Esophagus squamous epithelium (tissue), 5 donors: ENCODE measurements at regions not wholly inside any gene's neighbourhood (a gene's known extent, or its start where the extent isn't known, plus 50 kb on each side); places are given as distances from the start of the nearest gene placed in this dataset.
"Not testable (repeated sequence)": the region's sequence is repeated elsewhere in the genome, so short reads cannot be mapped to it uniquely, and the experiment has no call there.

Experiments
- DNase-seq: peaks from one replicate; lab custom pipeline; 2025; lab: John Stamatoyannopoulos, UW
- H3K27ac ChIP-seq, 4 donors: fragments of 200-600 bp; sonication (generic); one replicate each; pipeline ENCODE4 v1.5.1; 2016 to 2019; ENCODE audit warnings: mild to moderate bottlenecking in 1 of 4
- H3K27me3 ChIP-seq, 4 donors: fragments of 200-600 bp; sonication (generic); 1 replicate in 3 of 4; 2 replicates in 1 of 4; pipeline versions ENCODE4 v1.5.1 to v1.6.0; 2017 to 2021; ENCODE audit warnings: antibody characterized with exemption in 1 of 4
- H3K36me3 ChIP-seq, 3 donors: fragments of 200-600 bp; sonication (generic); one replicate each; pipeline ENCODE4 v1.5.1; 2016 to 2019
- H3K4me1 ChIP-seq, 3 donors: fragments of 200-600 bp; sonication (generic); one replicate each; pipeline ENCODE4 v1.5.1; 2017 to 2019
- H3K4me3 ChIP-seq, 4 donors: fragments of 200-600 bp; sonication (generic); 1 replicate in 3 of 4; 2 replicates in 1 of 4; pipeline ENCODE4 v1.5.1; 2016 to 2019; ENCODE audit warnings: mild to moderate bottlenecking in 2 of 4, moderate library complexity in 1 of 4
- H3K9me3 ChIP-seq, 3 donors: fragments of 200-600 bp; sonication (generic); one replicate each; pipeline ENCODE4 v1.5.1; 2016 to 2019
- CTCF ChIP-seq, 6 experiments: fragments of 450-650 bp in 4 of 6; fragments of 200-600 bp in 2 of 6; sonication (generic) in 2 of 6; IDR thresholded peaks; one replicate each; pipeline ENCODE4 v1.5.1; 2016 to 2019; ENCODE audit warnings: antibody characterized with exemption in 6 of 6, mild to moderate bottlenecking in 4 of 6, moderate library complexity in 4 of 6
- POLR2A ChIP-seq, 4 donors: fragments of 450-650 bp; IDR thresholded peaks; one replicate each; pipeline ENCODE4 v1.6.1; 2017; ENCODE audit warnings: antibody characterized with exemption in 4 of 4, mild to moderate bottlenecking in 4 of 4, moderate library complexity in 3 of 4
- WGBS, 2 donors: methylation state at CpG; one replicate each; pipeline ENCODE4 v1.1.5; 2018; 5-methylcytosine and 5-hydroxymethylcytosine counted together
- intact Hi-C: fragments of 100-400 bp; cut with DNase I; formaldehyde crosslinking; loops from one replicate; pipeline ENCODE4 v1.15.0; 2022
- donor health status: DM: yes; HTN: yes; CAD: no.

- DNase-seq: no peak
- 65 to 67% methylated on average over 7 to 9 of the region's 9 CpGs for WGBS, 2 donors
- H3K27me3 ChIP-seq: no peaks in the 10 kb centered on the region
Measured at GRCh38 chr22:27601195-27601594, 200.4 kb downstream of the MN1 start.

GRCh38 chr22:27602390-27602789, 199.2 kb downstream of the MN1 start:
- Histone ChIP-seq H3K4me1 (no peaks in the 10 kb centered on the region), H3K9me3 (no peaks in the 10 kb centered on the region), H3K4me3 (no peak overlapping the region), H3K36me3 (no peaks in the 10 kb centered on the region), H3K27me3 (no peaks in the 10 kb centered on the region), H3K27ac (no peak overlapping the region)
- TF ChIP-seq POLR2A (IDR thresholded peaks at IDR 0.05) (no peak), CTCF (IDR thresholded peaks at IDR 0.05) (no peak)
- no peak for DNase-seq
- WGBS, 2 donors: 50 to 77% methylated on average over 4 to 5 of the region's 6 CpGs
- intact Hi-C loops: no loop called here

More at GRCh38 chr22:27601195-27601594, 200.4 kb downstream of the MN1 start:
- Histone ChIP-seq H3K4me1 (no peaks in the 10 kb centered on the region), H3K4me3 (no peak overlapping the region), H3K36me3 (no peaks in the 10 kb centered on the region), H3K9me3 (no peaks in the 10 kb centered on the region), H3K27ac (no peak overlapping the region)
- intact Hi-C loops: no loop called here
- TF ChIP-seq POLR2A (IDR thresholded peaks at IDR 0.05) (no peak), CTCF (IDR thresholded peaks at IDR 0.05) (no peak)

GRCh38 chr22:27603111-27603799, 198.3 kb downstream of the MN1 start:
- Histone ChIP-seq H3K4me1 (no peaks in the 10 kb centered on the region), H3K9me3 (no peaks in the 10 kb centered on the region), H3K27ac (no peak overlapping the region), H3K27me3 (no peaks in the 10 kb centered on the region), H3K4me3 (no peak overlapping the region), H3K36me3 (no peaks in the 10 kb centered on the region)
- intact Hi-C loops: no loop called here
- no peak for TF ChIP-seq POLR2A (IDR thresholded peaks at IDR 0.05)
- no peak for TF ChIP-seq CTCF (IDR thresholded peaks at IDR 0.05)
- 71 to 91% methylated on average over 10 to 11 of the region's 11 CpGs for WGBS, 2 donors
- no peak for DNase-seq

GRCh38 chr22:27603800-27604144, 197.8 kb downstream of the MN1 start:
- no peak for TF ChIP-seq POLR2A (IDR thresholded peaks at IDR 0.05)
- no peak for TF ChIP-seq CTCF (IDR thresholded peaks at IDR 0.05)
- no peaks in the 10 kb centered on the region for H3K27me3 ChIP-seq
- 68 to 70% methylated on average over 4 to 8 of the region's 9 CpGs for WGBS, 2 donors
- no peaks in the 10 kb centered on the region for H3K36me3 ChIP-seq
- H3K4me3 ChIP-seq: no peak overlapping the region
- no peak for DNase-seq
- H3K9me3 ChIP-seq: no peaks in the 10 kb centered on the region
- no peak overlapping the region for H3K27ac ChIP-seq
- no peaks in the 10 kb centered on the region for H3K4me1 ChIP-seq
- intact Hi-C loops: no loop called here

- Histone ChIP-seq H3K9me3 (no peaks in the 10 kb centered on the region), H3K27ac (no peak overlapping the region), H3K36me3 (no peaks in the 10 kb centered on the region), H3K27me3 (no peaks in the 10 kb centered on the region), H3K4me1 (no peaks in the 10 kb centered on the region), H3K4me3 (no peak overlapping the region)
- no peak for DNase-seq
- no peak for TF ChIP-seq POLR2A (IDR thresholded peaks at IDR 0.05)
- no peak for TF ChIP-seq CTCF (IDR thresholded peaks at IDR 0.05)
- intact Hi-C loops: no loop called here
- WGBS, 2 donors: 69 to 95% methylated on average over 2 to 3 of the region's 4 CpGs
Measured at GRCh38 chr22:27605390-27605789, 196.2 kb downstream of the MN1 start.

- intact Hi-C loops, DNase-seq: not testable (repeated sequence)
- WGBS, 2 donors: 88 to 92% methylated on average over 2 to 6 of the region's 7 CpGs
Measured at GRCh38 chr22:27607750-27608149, 193.8 kb downstream of the MN1 start.

More at GRCh38 chr22:27607750-27608149, 193.8 kb downstream of the MN1 start:
- peaks cover 0 to 15% (median 0%) of the 10 kb centered on the region in 4 donors for H3K27me3 ChIP-seq
- not testable (repeated sequence) for H3K27ac ChIP-seq, H3K36me3 ChIP-seq, H3K9me3 ChIP-seq, H3K4me3 ChIP-seq, H3K4me1 ChIP-seq
